ENCODE measurements at regions not wholly inside any gene's neighbourhood (a gene's known extent, or its start where the extent isn't known, plus 50 kb on each side); places are given as distances from the start of the nearest gene placed in this dataset.

DNA sequence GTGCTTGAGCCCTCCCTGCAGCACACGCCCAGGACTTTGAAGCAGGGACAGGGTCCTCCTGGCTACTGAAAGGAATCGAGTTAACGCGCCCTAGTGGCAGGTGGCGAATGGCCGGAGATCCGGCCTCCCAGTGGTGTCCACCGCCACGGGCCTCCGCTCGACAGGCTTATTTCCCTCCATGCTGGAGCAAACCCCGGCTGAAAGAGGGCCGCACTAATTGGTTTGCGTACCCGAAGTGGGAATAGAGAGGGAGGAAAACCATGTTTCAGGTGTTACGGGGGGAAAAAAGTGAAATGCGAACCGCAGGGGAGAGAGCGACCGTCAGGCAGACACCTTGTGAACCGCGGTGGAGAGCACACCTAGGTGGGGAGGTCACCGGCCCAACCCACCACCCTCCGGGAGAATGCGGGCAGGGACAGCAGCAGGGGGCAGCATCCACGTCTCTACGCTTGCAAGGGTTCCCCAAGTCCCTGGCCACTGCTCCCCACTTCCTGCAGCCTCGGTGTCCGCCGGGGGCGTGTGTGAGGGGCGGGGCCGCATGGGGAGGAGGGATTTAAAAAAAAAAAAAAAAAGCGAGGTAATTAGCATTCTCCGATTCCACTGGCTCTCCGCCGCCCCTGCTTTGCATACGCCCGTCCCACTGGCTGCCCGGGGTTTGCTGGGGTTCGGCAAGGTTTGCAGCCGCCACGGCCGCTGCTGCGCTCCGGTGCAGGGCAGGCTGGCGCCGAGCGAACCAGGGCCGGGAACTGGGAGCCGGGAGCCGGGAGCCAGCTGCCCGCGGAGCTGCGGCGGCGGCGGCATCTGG is 224.6 kb upstream of the CRY1 start:
- no peaks in the 10 kb centered on the region for H3K9me3 ChIP-seq (replicated peaks; ENCODE audit: control insufficient read depth, insufficient read depth, low read length)
- FAIRE-seq (peak; percentile 84), DNase-seq (ENCODE audit: low read depth, low spot score) (peak; percentile 81)
- TF ChIP-seq POLR2A (IDR thresholded peaks at IDR 0.05; ENCODE audit: low read depth, low read length) (no peak), JUN (IDR thresholded peaks at IDR 0.05; ENCODE audit: borderline replicate concordance, insufficient read depth, insufficient read length, low read depth) (no peak), MYC (IDR thresholded peaks at IDR 0.05; ENCODE audit: low read depth, low read length) (no peak), FOS (IDR thresholded peaks at IDR 0.05; ENCODE audit: borderline replicate concordance, insufficient read depth, low read length) (no peak), EZH2 (IDR thresholded peaks at IDR 0.05; ENCODE audit: borderline replicate concordance, low read depth, low read length, severe bottlenecking) (no peak)
- TF ChIP-seq, protein P1, sequence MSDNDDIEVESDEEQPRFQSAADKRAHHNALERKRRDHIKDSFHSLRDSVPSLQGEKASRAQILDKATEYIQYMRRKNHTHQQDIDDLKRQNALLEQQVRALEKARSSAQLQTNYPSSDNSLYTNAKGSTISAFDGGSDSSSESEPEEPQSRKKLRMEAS (IDR thresholded peaks at IDR 0.05; ENCODE audit: insufficient read depth, insufficient read length): no peak
- TF ChIP-seq, protein P2, sequence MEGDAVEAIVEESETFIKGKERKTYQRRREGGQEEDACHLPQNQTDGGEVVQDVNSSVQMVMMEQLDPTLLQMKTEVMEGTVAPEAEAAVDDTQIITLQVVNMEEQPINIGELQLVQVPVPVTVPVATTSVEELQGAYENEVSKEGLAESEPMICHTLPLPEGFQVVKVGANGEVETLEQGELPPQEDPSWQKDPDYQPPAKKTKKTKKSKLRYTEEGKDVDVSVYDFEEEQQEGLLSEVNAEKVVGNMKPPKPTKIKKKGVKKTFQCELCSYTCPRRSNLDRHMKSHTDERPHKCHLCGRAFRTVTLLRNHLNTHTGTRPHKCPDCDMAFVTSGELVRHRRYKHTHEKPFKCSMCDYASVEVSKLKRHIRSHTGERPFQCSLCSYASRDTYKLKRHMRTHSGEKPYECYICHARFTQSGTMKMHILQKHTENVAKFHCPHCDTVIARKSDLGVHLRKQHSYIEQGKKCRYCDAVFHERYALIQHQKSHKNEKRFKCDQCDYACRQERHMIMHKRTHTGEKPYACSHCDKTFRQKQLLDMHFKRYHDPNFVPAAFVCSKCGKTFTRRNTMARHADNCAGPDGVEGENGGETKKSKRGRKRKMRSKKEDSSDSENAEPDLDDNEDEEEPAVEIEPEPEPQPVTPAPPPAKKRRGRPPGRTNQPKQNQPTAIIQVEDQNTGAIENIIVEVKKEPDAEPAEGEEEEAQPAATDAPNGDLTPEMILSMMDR (IDR thresholded peaks at IDR 0.05; ENCODE audit: extremely low read depth in 1 of 2, insufficient read depth in 1 of 2, low read depth in 1 of 2, low read length in 2 of 2): peak in 1 of 2 donors; percentile 1
- H3K4me1 ChIP-seq (ENCODE audit: control insufficient read depth, extremely low read depth, insufficient read depth, low read length): peaks cover 20% of the 10 kb centered on the region
- no peak overlapping the region for H3K9ac ChIP-seq (replicated peaks; ENCODE audit: extremely low read depth, insufficient read depth, low read length)
- H3K27ac ChIP-seq (ENCODE audit: insufficient read depth, low read depth, low read length): no peak overlapping the region
- peak overlapping the region; percentile 57 for H3K4me2 ChIP-seq (ENCODE audit: insufficient read depth, low read length)
- no peaks in the 10 kb centered on the region for H3K36me3 ChIP-seq (ENCODE audit: control insufficient read depth in 2 of 2, extremely low read depth in 1 of 2, insufficient read depth in 2 of 2, low read length in 2 of 2)
- H3K9me1 ChIP-seq (replicated peaks; ENCODE audit: control insufficient read depth, extremely low read depth, insufficient read depth, low read length): no peaks in the 10 kb centered on the region
- dilution Hi-C loops (cut with MboI; ENCODE audit: extremely low pct_ligation_motif_present, low sequenced_read_pairs): no loop called here
- H3K4me3 ChIP-seq (replicated peaks in 1 of 3; ENCODE audit: insufficient read depth in 1 of 3, low read depth in 1 of 3, low read length in 3 of 3): peak overlapping the region; percentile 29 to 41 (median 30)
- H2AFZ ChIP-seq (ENCODE audit: low read depth, low read length): peak overlapping the region; percentile 61
- ChIA-PET POLR2A (no interaction called here), CTCF (no interaction called here)
- H3K79me2 ChIP-seq (ENCODE audit: control insufficient read depth, insufficient read depth, low read length): no peaks in the 10 kb centered on the region
- H3K27me3 ChIP-seq (ENCODE audit: control insufficient read depth in 2 of 2, insufficient read depth in 2 of 2, low read length in 2 of 2): peaks cover 36 to 48% of the 10 kb centered on the region in 2 experiments
- intact Hi-C loops (cut with micrococcal nuclease): loop anchor here (1.0 to 5.0 kb wide), 4 partner anchors 41 to 289 kb away; no protein-coding TSS in a partner anchor
- H4K20me1 ChIP-seq (replicated peaks; ENCODE audit: control insufficient read depth, extremely low read depth, insufficient read depth, low read length): no peaks in the 10 kb centered on the region
- no TSS peak for BruUV-seq (replicated peaks)
